ENCODE measurements at regions not wholly inside any gene's neighbourhood (a gene's known extent, or its start where the extent isn't known, plus 50 kb on each side); places are given as distances from the start of the nearest gene placed in this dataset.
A peak's percentile ranks its signal among the peaks of the same experiment; 100 is the strongest.

- TF ChIP-seq NFIC (IDR thresholded peaks at IDR 0.05; ENCODE audit: borderline replicate concordance) (no peak), RXRA (IDR thresholded peaks at IDR 0.05; ENCODE audit: borderline replicate concordance, low read depth) (no peak), PBX3 (IDR thresholded peaks at IDR 0.05) (peak; percentile 15; the same call in 1 of the 2 replicates)
- Histone ChIP-seq H3K4me3 (ENCODE audit: low read depth in 2 of 2, low read length in 1 of 2) (no peak overlapping the region), H3F3A (replicated peaks; ENCODE audit: insufficient read depth) (no peaks in the 10 kb centered on the region), H3K4me1 (ENCODE audit: control insufficient read depth in 1 of 2, insufficient read depth in 2 of 2, low read depth in 1 of 2, low read length in 1 of 2) (peaks cover 0 to 2% of the 10 kb centered on the region in 2 experiments; a peak in 1 of 4 replicates), H3K27me3 (ENCODE audit: insufficient read depth) (no peaks in the 10 kb centered on the region), H3K9me3 (no peaks in the 10 kb centered on the region), H3K4me2 (no peak overlapping the region), H3K27ac (ENCODE audit: low read depth in 2 of 2, low read length in 1 of 2) (no peak overlapping the region), H3K9ac (no peak overlapping the region), H4K20me1 (ENCODE audit: insufficient read depth) (no peaks in the 10 kb centered on the region), H3K79me2 (ENCODE audit: insufficient read depth) (no peaks in the 10 kb centered on the region), H3K36me3 (replicated peaks in 1 of 2; ENCODE audit: control insufficient read depth in 1 of 2, insufficient read depth in 2 of 2, low read length in 1 of 2) (no peaks in the 10 kb centered on the region), H3K9me2 (no peaks in the 10 kb centered on the region), H2AFZ (ENCODE audit: low read depth) (no peak overlapping the region)
- CTCF ChIA-PET: interaction anchor here (0.7 to 1.0 kb wide), 2 partner anchors 10 to 770 kb away, joined by 3 read pairs; no protein-coding TSS in a partner anchor
- POLR2A ChIA-PET: no interaction called here
- WGBS (ENCODE audit: low lambda C conversion rate): 61% methylated on average over 1 of the region's 1 CpG
- DNase-seq: no peak
These were observed 831.0 kb downstream of the TUSC7 start for GRCh38 chr3:117540597-117540996.

- no peaks in the 10 kb centered on the region for H3F3A ChIP-seq (replicated peaks; ENCODE audit: insufficient read depth)
- no peak overlapping the region for H3K4me3 ChIP-seq (ENCODE audit: low read depth in 2 of 2, low read length in 1 of 2)
- H4K20me1 ChIP-seq (ENCODE audit: insufficient read depth): no peaks in the 10 kb centered on the region
- no peak overlapping the region for H3K4me2 ChIP-seq
- WGBS (ENCODE audit: low lambda C conversion rate): 90% methylated on average over 3 of the region's 3 CpGs
- no peaks in the 10 kb centered on the region for H3K79me2 ChIP-seq (ENCODE audit: insufficient read depth)
- DNase-seq: no peak
- no peaks in the 10 kb centered on the region for H3K27me3 ChIP-seq (ENCODE audit: insufficient read depth)
- H3K9me2 ChIP-seq: no peaks in the 10 kb centered on the region
- no peak for TF ChIP-seq MAX (IDR thresholded peaks at IDR 0.05; ENCODE audit: low read depth)
- TF ChIP-seq FOSL2 (IDR thresholded peaks at IDR 0.05; ENCODE audit: borderline replicate concordance, low read depth): no peak
- TF ChIP-seq SMC3 (IDR thresholded peaks at IDR 0.05; ENCODE audit: low read depth, low read length): no peak
- no peak for TF ChIP-seq ELF1 (IDR thresholded peaks at IDR 0.05)
- TF ChIP-seq USF1 (IDR thresholded peaks at IDR 0.05; ENCODE audit: borderline replicate concordance, low read depth): no peak
- no peak for TF ChIP-seq GABPA (IDR thresholded peaks at IDR 0.05; ENCODE audit: low read depth)
- TF ChIP-seq REST (IDR thresholded peaks at IDR 0.05; ENCODE audit: low read depth, low read length): no peak
- no peak for TF ChIP-seq TEAD4 (IDR thresholded peaks at IDR 0.05; ENCODE audit: borderline replicate concordance, insufficient read depth)
- TF ChIP-seq CHD2 (IDR thresholded peaks at IDR 0.05; ENCODE audit: low read length, partially characterized antibody): no peak
- TF ChIP-seq FOXJ3 (CRISPR knock-in tag; IDR thresholded peaks at IDR 0.05): no peak
- no peak for TF ChIP-seq MEF2A (IDR thresholded peaks at IDR 0.05; ENCODE audit: borderline replicate concordance, low read depth)
- H3K4me1 ChIP-seq (ENCODE audit: control insufficient read depth in 1 of 2, insufficient read depth in 2 of 2, low read depth in 1 of 2, low read length in 1 of 2): peaks cover 0 to 2% of the 10 kb centered on the region in 2 experiments; a peak in 1 of 4 replicates
- POLR2A ChIA-PET: no interaction called here
- CTCF ChIA-PET: interaction anchor here (1.4 kb wide), 1 partner anchor 455 kb away, joined by 4 read pairs; no protein-coding TSS in a partner anchor
- no peak overlapping the region for H2AFZ ChIP-seq (ENCODE audit: low read depth)
- H3K27ac ChIP-seq (ENCODE audit: low read depth in 2 of 2, low read length in 1 of 2): no peak overlapping the region
- H3K9me3 ChIP-seq: no peaks in the 10 kb centered on the region
- no peaks in the 10 kb centered on the region for H3K36me3 ChIP-seq (replicated peaks in 1 of 2; ENCODE audit: control insufficient read depth in 1 of 2, insufficient read depth in 2 of 2, low read length in 1 of 2)
- H3K9ac ChIP-seq: no peak overlapping the region
These were observed 832.1 kb downstream of the TUSC7 start for GRCh38 chr3:117541721-117542120.
